ENCODE measurements at regions not wholly inside any gene's neighbourhood (a gene's known extent, or its start where the extent isn't known, plus 50 kb on each side); places are given as distances from the start of the nearest gene placed in this dataset.

GRCh38 chr18:56306797-56307196, 331.6 kb downstream of the TXNL1 start:
- DNase-seq = no peak
- no peaks in the 10 kb centered on the region for H3K36me3 ChIP-seq
- intact Hi-C loops (cut with DNase I) = no loop called here
- H3K27ac ChIP-seq = no peak overlapping the region
- TF ChIP-seq EP300 (IDR thresholded peaks at IDR 0.05) (no peak), POLR2A (IDR thresholded peaks at IDR 0.05) (no peak), CTCF (IDR thresholded peaks at IDR 0.05) (no peak)
- H3K9me3 ChIP-seq = no peaks in the 10 kb centered on the region
- no peak overlapping the region for H3K4me3 ChIP-seq
- WGBS, 3 donors = 47 to 76% (median 64%) methylated on average over 1 of the region's 1 CpG
- H3K27me3 ChIP-seq = no peaks in the 10 kb centered on the region
- no peaks in the 10 kb centered on the region for H3K4me1 ChIP-seq (ENCODE audit: insufficient read depth)

GRCh38 chr18:56305583-56305982, 332.8 kb downstream of the TXNL1 start:
- Histone ChIP-seq H3K27me3 (no peaks in the 10 kb centered on the region), H3K4me1 (ENCODE audit: insufficient read depth) (no peaks in the 10 kb centered on the region), H3K36me3 (no peaks in the 10 kb centered on the region), H3K27ac (no peak overlapping the region), H3K4me3 (no peak overlapping the region), H3K9me3 (no peaks in the 10 kb centered on the region)
- DNase-seq = no peak
- TF ChIP-seq POLR2A (IDR thresholded peaks at IDR 0.05) (no peak), EP300 (IDR thresholded peaks at IDR 0.05) (no peak), CTCF (IDR thresholded peaks at IDR 0.05) (no peak)
- intact Hi-C loops (cut with DNase I) = no loop called here

- no peak overlapping the region for H3K4me3 ChIP-seq
- no peaks in the 10 kb centered on the region for H3K27me3 ChIP-seq
- H3K4me1 ChIP-seq (ENCODE audit: insufficient read depth) = no peaks in the 10 kb centered on the region
- TF ChIP-seq POLR2A (IDR thresholded peaks at IDR 0.05) (no peak), CTCF (IDR thresholded peaks at IDR 0.05) (no peak), EP300 (IDR thresholded peaks at IDR 0.05) (no peak)
- 89 to 93% (median 91%) methylated on average over 11 of the region's 11 CpGs for WGBS, 3 donors
- no peaks in the 10 kb centered on the region for H3K36me3 ChIP-seq
- DNase-seq = no peak
- H3K27ac ChIP-seq = no peak overlapping the region
- H3K9me3 ChIP-seq = no peaks in the 10 kb centered on the region
- intact Hi-C loops (cut with DNase I) = no loop called here
These were observed 336.2 kb downstream of the TXNL1 start for GRCh38 chr18:56302156-56302555.

- H3K27me3 ChIP-seq = no peaks in the 10 kb centered on the region
- no peaks in the 10 kb centered on the region for H3K9me3 ChIP-seq
- no peak overlapping the region for H3K4me3 ChIP-seq
- intact Hi-C loops (cut with DNase I) = no loop called here
- DNase-seq = no peak
- 69 to 89% (median 86%) methylated on average over 1 of the region's 1 CpG for WGBS, 3 donors
- H3K36me3 ChIP-seq = no peaks in the 10 kb centered on the region
- no peak overlapping the region for H3K27ac ChIP-seq
- TF ChIP-seq POLR2A (IDR thresholded peaks at IDR 0.05) = no peak
- TF ChIP-seq EP300 (IDR thresholded peaks at IDR 0.05) = no peak
- no peak for TF ChIP-seq CTCF (IDR thresholded peaks at IDR 0.05)
- no peaks in the 10 kb centered on the region for H3K4me1 ChIP-seq (ENCODE audit: insufficient read depth)
These were observed 338.7 kb downstream of the TXNL1 start for GRCh38 chr18:56299740-56300139.

GRCh38 chr18:56298935-56299334, 339.5 kb downstream of the TXNL1 start:
- no peaks in the 10 kb centered on the region for H3K9me3 ChIP-seq
- no peak overlapping the region for H3K4me3 ChIP-seq
- 94 to 100% (median 94%) methylated on average over 1 of the region's 1 CpG for WGBS, 3 donors
- H3K27ac ChIP-seq = no peak overlapping the region
- intact Hi-C loops (cut with DNase I) = no loop called here
- H3K4me1 ChIP-seq (ENCODE audit: insufficient read depth) = no peaks in the 10 kb centered on the region
- DNase-seq = no peak
- no peak for TF ChIP-seq CTCF (IDR thresholded peaks at IDR 0.05)
- TF ChIP-seq EP300 (IDR thresholded peaks at IDR 0.05) = no peak
- TF ChIP-seq POLR2A (IDR thresholded peaks at IDR 0.05) = no peak
- H3K36me3 ChIP-seq = no peaks in the 10 kb centered on the region
- H3K27me3 ChIP-seq = no peaks in the 10 kb centered on the region

Measured in ovary (tissue), 7 donors.